IMR-90 (cell line): ENCODE measurements at regions not wholly inside any gene's neighbourhood (a gene's known extent, or its start where the extent isn't known, plus 50 kb on each side); places are given as distances from the start of the nearest gene placed in this dataset.

Experiments used
- ATAC-seq: fragments of 200-7000 bp; cut with Tn5 transposase; 2 replicates; pipeline ENCODE4 v1.9.1; 2020; ENCODE audit warnings: low read depth, mild to moderate bottlenecking, moderate library complexity
- BruUV-seq: library from RNA; stranded (reverse); fragments of 400-500 nt; replicated peaks from 2 replicates; lab custom pipeline; 2021; lab: Mats Ljungman, UMichigan
- CTCF ChIA-PET: fragments of 300-600 bp; formaldehyde crosslinking; extraction: SDS; loops from one replicate; lab custom pipeline; 2021; ENCODE audit warnings: antibody characterized with exemption; lab: Yijun Ruan, JAX
- POLR2A ChIA-PET: fragments of 300-600 bp; sonication (Branson Sonifier 250); formaldehyde crosslinking; loops from one replicate; lab custom pipeline; 2022; ENCODE audit warnings: antibody characterized with exemption; ENCODE audit not compliant: unreplicated experiment; lab: Charles Lee
- DNase-seq: peaks from one replicate; pipeline ENCODE4 v3.0.0; 2013
- H2AFZ ChIP-seq: replicated peaks from 2 replicates; pipeline ENCODE3; 2013; ENCODE audit warnings: low read length, mild to moderate bottlenecking; ENCODE audit not compliant: poor library complexity
- H2AK5ac ChIP-seq: 2 replicates; pipeline ENCODE4 v1.6.1; 2013; ENCODE audit warnings: low read depth, low read length, inconsistent platforms
- H2AK9ac ChIP-seq: replicated peaks from 2 replicates; pipeline ENCODE3; 2013; ENCODE audit warnings: mild to moderate bottlenecking, low read depth, low read length, moderate library complexity; ENCODE audit not compliant: poor library complexity
- H2BK120ac ChIP-seq: 2 replicates; pipeline ENCODE4 v1.6.1; 2013; ENCODE audit warnings: low read depth, low read length, inconsistent platforms
- H2BK15ac ChIP-seq: 3 replicates; pipeline ENCODE4 v1.6.1; 2013; ENCODE audit warnings: low read depth, low read length, inconsistent platforms
- H2BK20ac ChIP-seq: 2 replicates; pipeline ENCODE4 v1.6.1; 2013; ENCODE audit warnings: low read depth, mild to moderate bottlenecking, inconsistent platforms, low read length, moderate library complexity
- H2BK5ac ChIP-seq: 2 replicates; pipeline ENCODE4 v1.6.1; 2013; ENCODE audit warnings: mild to moderate bottlenecking, low read depth, low read length, inconsistent platforms; ENCODE audit not compliant: poor library complexity, severe bottlenecking
- H3K14ac ChIP-seq: replicated peaks from 2 replicates; pipeline ENCODE4 v1.6.1; 2013; ENCODE audit warnings: low read depth, low read length, inconsistent platforms
- H3K18ac ChIP-seq: 2 replicates; pipeline ENCODE4 v1.6.1; 2013; ENCODE audit warnings: low read depth, low read length, control low read depth
- H3K23ac ChIP-seq: 2 replicates; pipeline ENCODE4 v1.6.1; 2013; ENCODE audit warnings: low read depth, low read length, inconsistent platforms
- H3K27ac ChIP-seq: 2 replicates; pipeline ENCODE4 v1.5.1; 2013; ENCODE audit warnings: mild to moderate bottlenecking, control low read depth, low read length; ENCODE audit not compliant: insufficient read depth
- H3K27me3 ChIP-seq: 2 replicates; pipeline ENCODE4 v1.6.1; 2013; ENCODE audit warnings: low read length; ENCODE audit not compliant: control insufficient read depth, insufficient read depth
- H3K36me3 ChIP-seq: 2 replicates; pipeline ENCODE4 v1.6.1; 2013; ENCODE audit warnings: low read length, mixed read lengths; ENCODE audit not compliant: control insufficient read depth, insufficient read depth
- H3K4ac ChIP-seq: 2 replicates; pipeline ENCODE4 v1.6.1; 2013; ENCODE audit warnings: low read depth, low read length, inconsistent platforms
- H3K4me1 ChIP-seq: 2 replicates; pipeline ENCODE4 v1.6.1; 2013; ENCODE audit warnings: low read length, mixed read lengths; ENCODE audit not compliant: control insufficient read depth, insufficient read depth
- H3K4me2 ChIP-seq: 2 replicates; pipeline ENCODE4 v1.6.1; 2013; ENCODE audit warnings: low read depth, mild to moderate bottlenecking, control low read depth, low read length, moderate library complexity
- H3K4me3 ChIP-seq: 2 replicates; pipeline ENCODE4 v1.5.1; 2013; ENCODE audit warnings: low read depth, mild to moderate bottlenecking, control low read depth, low read length, moderate library complexity; ENCODE audit not compliant: insufficient read depth
- H3K56ac ChIP-seq: 2 replicates; pipeline ENCODE4 v1.6.1; 2013; ENCODE audit warnings: low read length, inconsistent platforms; ENCODE audit not compliant: insufficient read depth; ENCODE audit errors: extremely low read depth
- H3K79me1 ChIP-seq, 2 experiments: 2 replicates each; pipeline ENCODE4 v1.6.1; 2013; ENCODE audit warnings: low read length in 2 of 2, inconsistent platforms in 1 of 2, low read depth in 1 of 2
- H3K9ac ChIP-seq: 2 replicates; pipeline ENCODE4 v1.6.1; 2013; ENCODE audit warnings: low read depth, low read length, control low read depth
- H3K9me1 ChIP-seq: 2 replicates; pipeline ENCODE4 v1.6.1; 2013; ENCODE audit warnings: low read length, inconsistent platforms; ENCODE audit not compliant: insufficient read depth
- H3K9me3 ChIP-seq: 2 replicates; pipeline ENCODE4 v1.6.1; 2013; ENCODE audit warnings: low read length; ENCODE audit not compliant: control insufficient read depth, insufficient read depth
- H4K20me1 ChIP-seq: 2 replicates; pipeline ENCODE4 v1.6.1; 2013; ENCODE audit warnings: low read length, inconsistent platforms; ENCODE audit not compliant: insufficient read depth
- H4K5ac ChIP-seq: 2 replicates; pipeline ENCODE4 v1.6.1; 2013; ENCODE audit warnings: mild to moderate bottlenecking, low read depth, low read length, control low read depth
- H4K8ac ChIP-seq, 2 experiments: 2 replicates each; pipeline ENCODE4 v1.6.1; 2013; ENCODE audit warnings: low read depth in 2 of 2, low read length in 2 of 2, control low read depth in 1 of 2, inconsistent platforms in 1 of 2
- H4K91ac ChIP-seq: 2 replicates; pipeline ENCODE4 v1.6.1; 2013; ENCODE audit warnings: low read depth, low read length, inconsistent platforms; ENCODE audit not compliant: insufficient read depth
- CEBPB ChIP-seq: IDR thresholded peaks from 2 replicates; pipeline ENCODE4 v1.6.1; 2012; ENCODE audit warnings: low read depth, low read length, improper control_type of control experiment
- MAFK ChIP-seq: IDR thresholded peaks from 2 replicates; pipeline ENCODE4 v1.6.1; 2012; ENCODE audit warnings: low read depth, low read length, improper control_type of control experiment
- NFE2L2 ChIP-seq: fragments of 150-350 bp; IDR thresholded peaks from 2 replicates; pipeline ENCODE4 v1.6.1; 2016; ENCODE audit warnings: low read depth, mild to moderate bottlenecking, low read length
- POLR2A ChIP-seq: IDR thresholded peaks from 2 replicates; pipeline ENCODE4 v1.6.1; 2012; ENCODE audit warnings: mild to moderate bottlenecking, low read depth, low read length
- RFX5 ChIP-seq: IDR thresholded peaks from 2 replicates; pipeline ENCODE4 v1.8.0; 2012; ENCODE audit warnings: low read depth, mild to moderate bottlenecking, low read length, moderate library complexity
- SMC3 ChIP-seq: fragments of 150-350 bp; IDR thresholded peaks from 2 replicates; pipeline ENCODE4 v1.6.1; 2016; ENCODE audit warnings: low read depth, mild to moderate bottlenecking, antibody characterized with exemption, low read length, moderate library complexity
- WGBS, 2 experiments: methylation state at CpG; one replicate each; pipeline versions ENCODE4 v1.1.5 to v1.1.7; 2013; ENCODE audit warnings: missing lambda C conversion rate in 2 of 2; ENCODE audit not compliant: insufficient read length in 1 of 2; ENCODE audit errors: extremely low coverage in 2 of 2; 5-methylcytosine and 5-hydroxymethylcytosine counted together
- dilution Hi-C: fragments of 300-500 bp; cut with HindIII; formaldehyde crosslinking; loops from one replicate; pipeline ENCODE4 v1.14.3; 2018; ENCODE audit warnings: low sequenced_read_pairs; ENCODE audit not compliant: unreplicated experiment
- in situ Hi-C: fragments of 300-500 bp; cut with MboI; formaldehyde crosslinking; loops from 3 replicates; pipeline ENCODE4 v1.14.3; 2019; ENCODE audit warnings: low sequenced_read_pairs, inconsistent platforms, mixed read lengths
- intact Hi-C: fragments of 100-400 bp; cut with micrococcal nuclease; formaldehyde crosslinking; loops from 2 replicates; pipeline ENCODE4 v1.10.0; 2022
- TF ChIP-seq, protein P1 (sequence below): fragments of 150-350 bp; IDR thresholded peaks from 2 replicates; pipeline ENCODE4 v1.6.1; 2017; ENCODE audit warnings: mild to moderate bottlenecking, antibody characterized with exemption, low read length, low read depth

DNA sequence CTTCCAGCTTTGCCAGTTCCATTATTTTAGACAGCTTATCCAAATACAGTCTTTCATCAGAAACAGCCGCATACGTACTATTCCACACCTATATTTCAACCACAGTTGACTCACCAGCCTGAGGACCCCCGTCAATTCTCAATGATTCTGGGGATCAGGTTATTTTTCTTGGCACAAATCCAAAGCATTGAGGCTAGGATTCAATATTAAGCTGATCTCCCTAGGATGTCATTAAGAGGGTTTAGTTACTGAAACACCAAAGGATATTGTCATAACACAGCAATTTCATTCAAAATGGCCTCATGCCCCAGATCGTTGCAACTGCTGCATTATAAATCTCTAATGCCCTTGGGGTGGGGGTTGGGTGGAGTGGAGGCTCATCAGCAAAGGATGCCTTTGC, 214.6 kb downstream of the PTEN start:
- ATAC-seq (no peak), DNase-seq (no peak)
- dilution Hi-C loops = no loop called here
- H2AK9ac ChIP-seq = no peak overlapping the region
- no peaks in the 10 kb centered on the region for H4K20me1 ChIP-seq
- no peak overlapping the region for H4K5ac ChIP-seq
- ChIA-PET CTCF (no interaction called here), POLR2A (no interaction called here)
- no peak overlapping the region for H2AK5ac ChIP-seq
- H3K9ac ChIP-seq = no peak overlapping the region
- no peak overlapping the region for H3K14ac ChIP-seq
- no peak overlapping the region for H4K91ac ChIP-seq
- H4K8ac ChIP-seq = no peak overlapping the region
- in situ Hi-C loops = no loop called here
- no peak overlapping the region for H3K4ac ChIP-seq
- H3K18ac ChIP-seq = no peak overlapping the region
- H3K27ac ChIP-seq = no peak overlapping the region
- no peak overlapping the region for H2AFZ ChIP-seq
- no CpG with 5 or more reads among the region's 4 CpGs for WGBS, 2 experiments
- intact Hi-C loops = no loop called here
- no peak overlapping the region for H3K4me2 ChIP-seq
- H3K9me1 ChIP-seq = peaks cover 4% of the 10 kb centered on the region; the same call in 1 of the 2 replicates
- H3K36me3 ChIP-seq = no peaks in the 10 kb centered on the region
- H3K9me3 ChIP-seq = no peaks in the 10 kb centered on the region
- H3K4me3 ChIP-seq = no peak overlapping the region
- H3K56ac ChIP-seq = no peak overlapping the region
- H3K79me1 ChIP-seq = no peaks in the 10 kb centered on the region
- peaks cover 7% of the 10 kb centered on the region for H3K4me1 ChIP-seq
- H2BK20ac ChIP-seq = no peak overlapping the region
- no peak for TF ChIP-seq CEBPB
- no peak for TF ChIP-seq MAFK
- no peak for TF ChIP-seq RFX5
- TF ChIP-seq, protein P1, sequence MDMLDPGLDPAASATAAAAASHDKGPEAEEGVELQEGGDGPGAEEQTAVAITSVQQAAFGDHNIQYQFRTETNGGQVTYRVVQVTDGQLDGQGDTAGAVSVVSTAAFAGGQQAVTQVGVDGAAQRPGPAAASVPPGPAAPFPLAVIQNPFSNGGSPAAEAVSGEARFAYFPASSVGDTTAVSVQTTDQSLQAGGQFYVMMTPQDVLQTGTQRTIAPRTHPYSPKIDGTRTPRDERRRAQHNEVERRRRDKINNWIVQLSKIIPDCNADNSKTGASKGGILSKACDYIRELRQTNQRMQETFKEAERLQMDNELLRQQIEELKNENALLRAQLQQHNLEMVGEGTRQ = no peak
- no peak for TF ChIP-seq SMC3
- no peak for TF ChIP-seq POLR2A
- TF ChIP-seq NFE2L2 = no peak
- H3K23ac ChIP-seq = no peak overlapping the region
- no peaks in the 10 kb centered on the region; the same call in none of the 2 replicates for H3K27me3 ChIP-seq
- no TSS peak for BruUV-seq
- no peak overlapping the region for H2BK5ac ChIP-seq
- no peak overlapping the region for H2BK15ac ChIP-seq
- no peak overlapping the region for H2BK120ac ChIP-seq
